Activated CD8-positive, alpha-beta memory T cell treated with anti-CD3 and anti-CD28 coated beads, Interleukin-2, amount 50 U/mL, for 48 hours (primary cell): ENCODE measurements at regions not wholly inside any gene's neighbourhood (a gene's known extent, or its start where the extent isn't known, plus 50 kb on each side); places are given as distances from the start of the nearest gene placed in this dataset.
"Not testable (repeated sequence)": the region's sequence is repeated elsewhere in the genome, so short reads cannot be mapped to it uniquely, and the experiment has no call there.

ENCODE experiments used
- DNase-seq: peaks from one replicate; pipeline ENCODE4 v3.0.0-alpha.2; 2020

GRCh38 chr4:116005037-116005805, 891.8 kb upstream of the NDST4 start:
- DNase-seq = no peak

DNA sequence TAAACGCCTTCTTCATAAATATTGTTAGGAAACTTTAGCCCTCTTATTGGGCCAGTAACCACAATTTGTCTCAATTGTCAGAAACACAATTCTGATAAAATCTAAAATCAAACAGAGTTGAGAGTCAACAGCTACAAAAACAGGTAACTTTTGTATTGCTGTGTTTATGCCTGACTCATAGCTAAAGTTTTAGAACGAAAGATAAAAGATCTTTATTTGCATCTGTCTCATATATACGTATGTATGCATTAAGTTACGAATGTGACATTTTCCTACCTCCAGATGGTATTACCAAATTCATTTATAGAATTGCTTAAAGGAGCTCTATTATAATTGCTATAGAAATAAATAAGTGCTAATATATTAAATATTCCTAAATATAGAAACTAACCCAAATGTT, 887.9 kb upstream of the NDST4 start:
- DNase-seq = no peak

DNA sequence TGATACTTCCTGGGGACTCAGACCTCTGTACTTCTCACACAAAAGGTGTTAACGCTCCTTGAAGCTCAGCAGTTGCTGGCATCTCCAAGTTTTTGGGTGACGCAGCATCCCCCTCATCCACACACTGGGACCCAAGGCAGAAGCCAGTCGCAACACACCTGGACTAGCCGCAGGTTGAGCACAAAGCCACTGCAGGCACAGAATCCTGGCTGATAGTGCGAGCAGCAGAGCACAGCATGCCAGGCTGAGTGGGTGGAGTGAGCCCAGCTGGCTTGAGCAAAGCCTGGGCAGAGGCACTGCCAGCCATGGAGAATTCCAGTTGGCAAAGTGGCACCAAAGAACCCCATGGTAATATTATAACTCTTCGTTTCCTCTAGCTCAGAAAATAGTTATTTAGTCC, 873.2 kb upstream of the NDST4 start:
- DNase-seq = no peak

DNA sequence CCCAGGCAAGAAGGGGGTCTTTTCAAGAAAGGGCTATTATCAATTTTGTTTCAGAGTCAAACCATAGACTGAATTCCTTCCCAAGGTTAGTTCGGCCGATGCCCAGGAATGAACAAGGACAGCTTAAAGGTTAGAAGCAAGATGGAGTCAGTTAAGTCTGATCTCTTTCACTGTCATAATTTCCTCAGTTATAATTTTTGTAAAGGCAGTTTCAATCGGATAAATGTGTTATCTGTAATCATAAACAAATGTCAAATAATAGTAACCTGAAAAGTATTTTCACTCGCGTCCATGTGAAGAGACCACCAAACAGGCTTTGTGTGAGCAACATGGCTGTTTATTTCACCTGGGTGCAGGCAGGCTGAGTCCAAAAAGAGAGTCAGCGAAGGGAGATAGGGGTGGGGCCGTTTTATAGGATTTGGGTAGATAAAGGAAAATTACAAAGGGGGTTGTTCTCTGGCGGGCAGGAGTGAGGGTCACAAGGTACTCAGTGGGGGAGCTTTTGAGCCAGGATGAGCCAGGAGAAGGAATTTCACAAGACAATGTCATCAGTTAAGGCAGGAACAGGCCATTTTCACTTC, 862.1 kb upstream of the NDST4 start:
- DNase-seq = not testable (repeated sequence)

DNA sequence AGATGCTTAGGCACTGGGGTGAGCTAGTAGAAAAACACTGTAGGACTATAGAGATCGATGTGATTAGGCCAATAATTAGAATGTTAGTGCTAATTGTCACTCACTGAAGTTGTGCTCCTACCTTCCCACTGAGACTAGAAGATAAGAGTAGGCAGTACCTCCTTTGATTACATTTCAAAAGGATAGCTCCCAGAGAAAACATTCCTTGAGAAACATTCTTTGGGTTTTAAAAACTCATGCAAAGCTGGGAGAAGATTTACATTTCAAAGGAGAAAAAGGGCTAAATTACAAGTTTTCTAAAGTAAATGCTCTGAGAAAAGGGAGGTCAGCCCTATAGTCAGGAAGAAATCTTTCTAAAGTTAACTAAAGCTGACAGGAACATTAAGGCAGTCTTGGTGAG, 860.3 kb upstream of the NDST4 start:
- DNase-seq = no peak

DNA sequence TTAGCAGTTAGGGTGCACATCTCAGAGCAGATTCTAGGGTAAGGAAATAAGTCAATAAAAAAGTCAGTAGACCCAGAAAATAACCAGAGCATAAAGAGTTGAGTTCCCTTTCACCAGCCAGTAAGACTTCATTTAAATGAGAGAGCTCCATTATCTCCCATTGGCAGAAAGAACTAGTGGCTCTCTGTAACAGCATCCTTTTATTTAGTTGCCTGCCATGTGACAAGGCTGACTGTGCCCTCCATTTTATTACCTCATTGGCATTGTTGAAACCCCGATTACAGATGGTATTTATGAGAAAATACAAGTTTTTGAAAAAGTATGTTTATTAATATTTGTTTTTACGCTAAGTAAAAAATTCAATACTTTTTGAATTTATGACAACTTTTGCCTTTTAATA, 859.5 kb upstream of the NDST4 start:
- DNase-seq = no peak

DNA sequence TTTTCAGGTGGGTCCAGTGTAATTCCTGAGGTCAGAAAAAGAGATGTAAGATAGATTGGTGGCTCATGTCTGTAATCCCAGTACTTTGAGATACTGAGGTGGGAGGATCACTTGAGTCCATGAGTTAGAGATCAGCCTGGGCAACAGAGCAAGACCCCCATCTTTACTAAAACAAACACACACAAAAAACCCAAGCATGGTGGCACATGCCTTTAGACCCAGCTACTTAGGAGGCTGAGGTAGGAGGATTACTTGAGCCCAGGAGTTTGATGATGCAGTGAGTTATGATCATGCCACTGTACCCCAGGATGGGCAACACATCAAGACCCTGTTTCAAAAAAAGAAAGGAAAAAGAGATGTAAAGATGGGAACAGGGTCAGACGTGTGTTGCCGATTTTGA, 857.4 kb upstream of the NDST4 start:
- DNase-seq = no peak

DNA sequence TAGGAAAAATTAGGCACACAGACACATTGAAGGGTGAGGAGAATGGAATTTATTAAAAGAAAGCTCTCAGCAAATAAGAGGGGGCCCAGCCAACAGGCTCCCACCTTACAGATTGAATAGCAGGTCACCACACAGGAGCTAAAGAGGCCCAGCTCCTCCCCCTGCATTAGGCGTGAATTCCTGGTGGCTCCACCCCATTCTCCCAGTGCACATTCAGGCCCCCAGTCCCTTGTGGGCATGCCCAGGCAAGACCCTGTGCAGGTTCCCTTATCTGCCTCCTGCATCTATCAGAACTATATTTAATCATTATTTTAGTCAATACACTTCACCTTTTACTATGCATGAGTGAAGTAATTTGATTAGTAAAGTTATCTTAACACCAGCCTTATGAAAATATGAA, 856.3 kb upstream of the NDST4 start:
- DNase-seq = no peak

GRCh38 chr4:115965588-115965987, 852.2 kb upstream of the NDST4 start:
- no peak for DNase-seq

GRCh38 chr4:115956054-115956796, 842.8 kb upstream of the NDST4 start:
- not testable (repeated sequence) for DNase-seq

- DNase-seq = no peak
Observed at GRCh38 chr4:115950806-115951205, 837.4 kb upstream of the NDST4 start.

- not testable (repeated sequence) for DNase-seq
Observed at GRCh38 chr4:115949974-115950743, 836.7 kb upstream of the NDST4 start.

DNA sequence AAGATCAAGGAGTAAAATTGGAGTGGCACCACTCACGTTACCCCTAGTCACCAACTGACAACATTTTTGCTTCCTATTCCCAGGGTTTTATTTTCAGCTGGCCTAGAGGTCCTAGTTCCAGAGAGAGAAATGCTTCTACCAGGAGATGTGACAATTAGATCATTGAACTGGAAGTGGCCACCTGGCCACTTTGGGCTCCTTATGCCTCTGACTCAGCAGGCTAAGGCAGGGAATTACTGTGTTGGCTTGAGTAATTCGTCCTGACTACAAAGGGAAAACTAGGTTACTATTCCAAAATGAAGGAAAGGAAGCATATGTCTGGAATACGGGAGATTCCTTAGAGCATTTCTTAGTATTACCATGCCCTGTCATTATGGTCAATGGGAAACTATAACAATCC, 831.6 kb upstream of the NDST4 start:
- no peak for DNase-seq

- DNase-seq = no peak
Observed at GRCh38 chr4:115944146-115944905, 830.9 kb upstream of the NDST4 start.

DNA sequence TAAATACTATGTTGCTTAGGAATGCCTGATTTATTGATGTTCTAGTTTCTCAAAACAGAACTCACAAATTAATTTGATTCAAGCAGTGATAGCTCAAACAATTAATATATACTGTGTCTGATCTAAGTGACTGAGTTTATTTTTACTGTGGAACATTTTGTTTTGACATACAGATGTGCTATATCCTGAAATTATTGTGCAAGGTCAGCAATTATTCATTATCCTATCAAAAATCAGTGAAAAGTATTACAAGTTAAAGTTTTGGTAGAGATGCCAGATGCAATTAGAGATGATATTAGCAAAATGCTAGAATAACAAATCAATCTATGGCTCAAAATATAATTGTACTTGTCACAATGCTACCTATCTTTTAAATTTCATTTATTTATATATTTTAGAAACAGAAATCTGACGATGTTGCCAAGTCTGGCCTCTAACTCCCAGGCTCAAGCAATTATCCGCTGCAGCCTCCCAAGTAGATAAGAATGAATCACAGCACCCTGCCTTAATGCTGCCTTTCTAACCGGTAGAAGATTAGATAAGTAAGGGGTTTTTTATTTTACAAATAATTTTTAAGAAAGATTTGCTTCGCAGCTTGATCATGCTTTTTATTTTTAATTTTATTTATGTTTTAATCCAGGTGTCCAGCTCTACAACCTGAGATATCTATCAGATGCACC, 825.5 kb upstream of the NDST4 start:
- no peak for DNase-seq

- no peak for DNase-seq
Observed at GRCh38 chr4:115929373-115929772, 816.0 kb upstream of the NDST4 start.

DNA sequence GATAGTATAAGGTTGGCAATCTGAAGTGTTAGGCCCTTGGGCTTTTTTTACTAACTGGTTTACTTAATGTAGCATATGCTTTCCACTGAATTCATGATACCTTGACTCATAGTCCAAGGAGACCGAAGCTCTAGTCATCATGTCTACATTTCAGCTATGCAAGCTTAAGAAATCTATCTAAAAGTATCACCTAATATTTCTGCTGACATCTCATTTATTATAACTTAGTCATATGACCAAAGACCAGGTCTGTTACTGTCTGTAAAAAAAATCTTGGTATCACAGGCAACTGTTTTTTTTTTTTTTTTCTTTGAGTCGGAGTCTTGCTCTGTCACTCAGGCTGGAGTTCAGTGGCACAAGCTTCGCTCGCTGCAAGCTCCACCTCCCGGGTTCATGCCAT, 814.0 kb upstream of the NDST4 start:
- no peak for DNase-seq

DNA sequence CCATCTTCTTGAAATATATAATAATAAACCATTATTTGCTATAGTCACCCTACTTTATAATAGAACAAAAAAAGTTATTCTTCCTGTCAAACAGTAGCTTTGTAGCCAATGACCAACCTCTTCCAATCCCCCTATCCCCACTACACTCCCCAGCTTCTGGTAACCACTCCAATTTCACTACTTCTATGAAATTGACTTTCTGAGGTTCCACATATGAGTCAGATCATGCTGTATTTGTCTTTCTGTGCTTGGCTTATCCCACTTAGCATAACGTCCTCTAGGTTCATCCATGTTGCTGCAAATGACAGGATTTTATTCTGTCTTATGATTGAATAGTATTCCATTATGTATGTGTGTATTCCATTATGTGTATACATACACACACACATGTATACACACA, 809.7 kb upstream of the NDST4 start:
- DNase-seq = no peak

- no peak for DNase-seq
Observed at GRCh38 chr4:115920637-115921036, 807.2 kb upstream of the NDST4 start.

DNA sequence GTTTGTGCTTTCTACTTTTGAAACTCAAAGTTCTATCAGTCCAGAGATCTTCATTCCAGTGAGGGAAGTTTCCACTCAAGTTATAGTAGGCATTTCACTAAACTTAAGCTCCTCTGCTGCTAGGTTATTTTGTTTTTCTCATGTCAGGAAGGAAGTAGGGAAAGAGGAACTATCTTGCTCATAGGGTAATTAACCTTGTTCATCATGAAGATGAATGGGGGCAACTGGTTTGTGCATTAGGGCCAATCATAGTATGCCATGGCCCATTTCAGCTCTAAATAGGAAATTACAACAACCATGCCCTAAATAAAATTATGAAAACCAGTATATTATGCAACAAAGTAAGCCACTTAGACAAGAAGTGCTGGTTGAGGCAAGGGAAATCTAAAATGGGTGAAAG, 804.7 kb upstream of the NDST4 start:
- DNase-seq = no peak

DNA sequence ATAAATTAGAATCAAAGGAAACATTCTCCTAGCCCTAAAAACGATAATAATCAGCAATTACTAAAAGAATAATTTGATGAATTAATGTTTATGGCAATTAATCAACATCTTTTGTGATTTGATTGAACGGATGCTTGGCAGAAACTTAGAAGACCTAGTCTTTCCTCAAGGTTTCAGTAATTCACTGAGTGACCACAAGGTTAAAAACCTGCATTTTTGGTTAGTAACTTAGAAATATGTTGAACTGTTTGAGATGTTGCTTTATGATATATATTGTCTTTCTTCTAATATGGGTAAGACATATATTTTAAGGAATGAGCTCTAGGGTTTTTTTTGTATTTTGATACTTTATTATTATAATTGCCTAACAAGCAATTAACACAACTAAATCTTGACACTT, 793.0 kb upstream of the NDST4 start:
- DNase-seq = no peak

DNA sequence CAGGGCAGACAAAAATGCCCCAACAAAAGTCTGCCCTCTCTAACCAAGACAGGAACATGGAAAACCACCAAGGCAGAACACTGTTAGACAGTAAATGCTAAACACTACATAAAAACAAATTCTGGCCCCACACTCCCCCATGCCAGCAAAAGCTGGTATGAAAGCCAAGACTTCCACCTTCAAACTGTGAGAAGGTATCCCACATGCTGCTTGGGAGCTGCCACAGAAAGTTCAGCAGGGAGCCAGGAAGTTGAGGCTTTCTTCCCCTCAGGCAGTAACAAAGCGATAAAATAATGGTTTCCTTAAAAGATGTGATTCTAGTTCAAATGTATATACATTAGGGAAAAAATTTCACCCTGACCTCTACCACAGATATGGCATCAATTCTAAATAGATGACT, 770.4 kb upstream of the NDST4 start:
- DNase-seq = no peak
